HepG2 (cell line): ENCODE measurements at regions not wholly inside any gene's neighbourhood (a gene's known extent, or its start where the extent isn't known, plus 50 kb on each side); places are given as distances from the start of the nearest gene placed in this dataset.

Experiments
- ATAC-seq: fragments of 200-7000 bp; cut with Tn5 transposase; 3 replicates; pipeline ENCODE4 v1.9.1; 2020; ENCODE audit warnings: mild to moderate bottlenecking, moderate library complexity
- BruUV-seq: library from RNA; stranded (reverse); fragments of 400-500 nt; replicated peaks from 2 replicates; lab custom pipeline; 2021; lab: Mats Ljungman, UMichigan
- CTCF ChIA-PET: fragments of 300-600 bp; formaldehyde crosslinking; extraction: SDS; loops from one replicate; lab custom pipeline; 2021; ENCODE audit warnings: low total read pairs, inconsistent platforms, low intra/inter-chr PET ratio; lab: Yijun Ruan, JAX
- POLR2A ChIA-PET: fragments of 350-600 bp; sonication (Branson Sonifier 250); formaldehyde crosslinking; loops from one replicate; lab custom pipeline; 2020; ENCODE audit warnings: antibody characterized with exemption, inconsistent platforms; lab: Yijun Ruan, JAX
- DNase-seq: peaks from one replicate; pipeline ENCODE4 v3.0.0-alpha.2; 2015; ENCODE audit warnings: low spot score
- FAIRE-seq: peaks from 3 replicates; lab custom pipeline; 2011; peaks lifted over from hg19 to GRCh38; lab: Jason Lieb, UNC
- H2AFZ ChIP-seq: one replicate; pipeline ENCODE4 v1.6.1; 2011; ENCODE audit warnings: low read length, inconsistent platforms
- H3K27ac ChIP-seq: fragments of 300-600 bp; 3 replicates; pipeline ENCODE4 v1.8.0; 2011; ENCODE audit warnings: mixed run types, mild to moderate bottlenecking, mixed read lengths, low read length, inconsistent platforms; ENCODE audit not compliant: insufficient read depth; ENCODE audit errors: extremely low read length
- H3K27me3 ChIP-seq, 2 experiments: fragments of 200-600 bp in 1 of 2; 2 replicates in 1 of 2; 3 replicates in 1 of 2; pipeline versions ENCODE4 v1.6.0 to v1.8.0; 2011; ENCODE audit warnings: low read length in 2 of 2, mild to moderate bottlenecking in 2 of 2, moderate library complexity in 2 of 2, inconsistent platforms in 1 of 2; ENCODE audit not compliant: insufficient read depth in 2 of 2, control insufficient read depth in 1 of 2
- H3K36me3 ChIP-seq, 2 experiments: fragments of 200-600 bp in 1 of 2; replicated peaks in 1 of 2; 2 replicates in 1 of 2; 3 replicates in 1 of 2; pipeline versions ENCODE4 v1.5.1 to v1.8.0; 2011; ENCODE audit warnings: low read length in 2 of 2, inconsistent platforms in 1 of 2; ENCODE audit not compliant: insufficient read depth in 2 of 2, control insufficient read depth in 1 of 2
- H3K4me1 ChIP-seq: 2 replicates; pipeline ENCODE4 v1.5.1; 2012; ENCODE audit warnings: low read length, inconsistent platforms; ENCODE audit not compliant: insufficient read depth
- H3K4me2 ChIP-seq: 2 replicates; pipeline ENCODE4 v1.6.0; 2011; ENCODE audit warnings: low read depth, low read length, inconsistent platforms
- H3K4me3 ChIP-seq, 3 experiments: fragments of 200-600 bp in 1 of 3; sonication (generic), shearing (Covaris generic) in 1 of 3; replicated peaks in 1 of 3; 2 replicates each; pipeline ENCODE4 v1.5.1; 2011 to 2016; ENCODE audit warnings: low read length in 3 of 3, inconsistent platforms in 2 of 3, low read depth in 2 of 3, mild to moderate bottlenecking in 2 of 3, control low read depth in 1 of 3, mixed read lengths in 1 of 3; ENCODE audit not compliant: insufficient read depth in 1 of 3
- H3K79me2 ChIP-seq: one replicate; pipeline ENCODE4 v1.6.1; 2011; ENCODE audit warnings: low read length, inconsistent platforms; ENCODE audit not compliant: insufficient read depth
- H3K9ac ChIP-seq: 2 replicates; pipeline ENCODE4 v1.6.0; 2011; ENCODE audit warnings: mild to moderate bottlenecking, low read depth, low read length, inconsistent platforms; ENCODE audit not compliant: insufficient read depth
- H3K9me3 ChIP-seq: 2 replicates; pipeline ENCODE4 v1.5.1; 2012; ENCODE audit warnings: mild to moderate bottlenecking, low read length
- H4K20me1 ChIP-seq: 2 replicates; pipeline ENCODE4 v1.6.0; 2011; ENCODE audit warnings: inconsistent platforms, mild to moderate bottlenecking, low read length, moderate library complexity; ENCODE audit not compliant: insufficient read depth
- AKAP8 ChIP-seq: sonication (generic); formaldehyde crosslinking; IDR thresholded peaks from 2 replicates; pipeline ENCODE4 v1.5.1; 2020; ENCODE audit warnings: mild to moderate bottlenecking, missing genetic modification reagents
- JARID2 ChIP-seq: sonication (generic); formaldehyde crosslinking; IDR thresholded peaks from 2 replicates; pipeline ENCODE4 v1.8.1; 2023; ENCODE audit warnings: missing genetic modification reagents, inconsistent platforms; ENCODE audit not compliant: insufficient replicate concordance
- LCORL ChIP-seq, 2 experiments: fragments of 450-650 bp in 1 of 2; sonication (generic) in 1 of 2; formaldehyde crosslinking in 1 of 2; IDR thresholded peaks; 2 replicates each; pipeline versions ENCODE4 v1.5.0 to v1.6.1; 2017 to 2020; ENCODE audit warnings: antibody characterized with exemption in 1 of 2, missing genetic modification reagents in 1 of 2
- NKX3-1 ChIP-seq: sonication (generic); formaldehyde crosslinking; IDR thresholded peaks from 2 replicates; pipeline ENCODE4 v1.5.0; 2020; ENCODE audit warnings: missing genetic modification reagents
- PITX1 ChIP-seq: sonication (generic); formaldehyde crosslinking; IDR thresholded peaks from 2 replicates; pipeline ENCODE4 v1.5.1; 2020; ENCODE audit warnings: mild to moderate bottlenecking, missing genetic modification reagents
- SETDB1 ChIP-seq: sonication (generic); formaldehyde crosslinking; IDR thresholded peaks from 2 replicates; pipeline ENCODE4 v1.5.1; 2020; ENCODE audit warnings: missing genetic modification reagents, mild to moderate bottlenecking, borderline replicate concordance
- SIN3A ChIP-seq: IDR thresholded peaks from 2 replicates; pipeline ENCODE4 v1.6.1; 2011; ENCODE audit warnings: low read depth, mild to moderate bottlenecking, control low read depth, low read length, borderline replicate concordance
- ZBTB3 ChIP-seq: sonication (generic); formaldehyde crosslinking; IDR thresholded peaks from 2 replicates; pipeline ENCODE4 v1.4.0; 2020; ENCODE audit warnings: low read depth, mild to moderate bottlenecking, moderate library complexity, missing genetic modification reagents, borderline replicate concordance
- ZNF614 ChIP-seq: IDR thresholded peaks from 2 replicates; pipeline ENCODE4 v1.6.1; 2018; ENCODE audit warnings: missing biosample characterization, missing genetic modification reagents, inconsistent platforms, borderline replicate concordance
- ZNF687 ChIP-seq: sonication (generic); formaldehyde crosslinking; IDR thresholded peaks from 2 replicates; pipeline ENCODE4 v1.5.1; 2020; ENCODE audit warnings: mild to moderate bottlenecking, missing genetic modification reagents, moderate library complexity
- ZNF713 ChIP-seq: sonication (generic); formaldehyde crosslinking; IDR thresholded peaks from 2 replicates; pipeline ENCODE4 v1.4.0; 2020; ENCODE audit warnings: mild to moderate bottlenecking, missing genetic modification reagents
- ZNF737 ChIP-seq: sonication (generic); formaldehyde crosslinking; IDR thresholded peaks from 2 replicates; pipeline ENCODE4 v1.5.0; 2020; ENCODE audit warnings: missing genetic modification reagents, mild to moderate bottlenecking, borderline replicate concordance
- ZNF850 ChIP-seq: sonication (generic); formaldehyde crosslinking; conservative IDR thresholded peaks from 2 replicates; pipeline ENCODE4 v1.9.0; 2021; ENCODE audit warnings: mild to moderate bottlenecking, missing genetic modification reagents
- WGBS: methylation state at CpG from one replicate; pipeline ENCODE4 v1.1.6; 2017; ENCODE audit warnings: low lambda C conversion rate; 5-methylcytosine and 5-hydroxymethylcytosine counted together
- in situ Hi-C: cut with HindIII; loops from 2 replicates; pipeline ENCODE4 v1.10.0; 2017; ENCODE audit warnings: low pct_unique_long_range_greater_than_20kb; ENCODE audit not compliant: extremely low pct_ligation_motif_present
- intact Hi-C: fragments of 100-400 bp; cut with micrococcal nuclease; formaldehyde crosslinking; loops from one replicate; pipeline ENCODE4 v1.10.0; 2022; ENCODE audit not compliant: unreplicated experiment

GRCh38 chr7:69476416-69476815 is 121.9 kb upstream of the AUTS2 start:
- H3K27ac ChIP-seq, result no peak overlapping the region
- no peak overlapping the region for H3K4me3 ChIP-seq
- no peak for TF ChIP-seq SETDB1 (CRISPR knock-in tag)
- no peak for TF ChIP-seq NKX3-1 (CRISPR knock-in tag)
- no peak for TF ChIP-seq ZNF687 (CRISPR knock-in tag)
- TF ChIP-seq LCORL (IDR thresholded peaks at IDR 0.05), result no peak
- TF ChIP-seq LCORL (CRISPR knock-in tag; IDR thresholded peaks at IDR 0.05), result no peak
- no peak for TF ChIP-seq ZNF850
- TF ChIP-seq AKAP8 (CRISPR knock-in tag), result no peak
- no peak for TF ChIP-seq ZBTB3
- TF ChIP-seq ZNF713 (CRISPR knock-in tag), result no peak
- TF ChIP-seq SIN3A, result no peak
- TF ChIP-seq PITX1, result no peak
- no peak for TF ChIP-seq JARID2 (CRISPR knock-in tag)
- no peak for TF ChIP-seq ZNF614
- TF ChIP-seq ZNF737, result no peak
- H3K27me3 ChIP-seq, result no peaks in the 10 kb centered on the region
- no peak overlapping the region for H3K4me2 ChIP-seq
- intact Hi-C loops, result no loop called here
- in situ Hi-C loops, result no loop called here
- ChIA-PET POLR2A (no interaction called here), CTCF (no interaction called here)
- H3K4me1 ChIP-seq, result no peaks in the 10 kb centered on the region
- 38% methylated on average over 5 of the region's 5 CpGs for WGBS
- H4K20me1 ChIP-seq, result no peaks in the 10 kb centered on the region
- DNase-seq (no peak), FAIRE-seq (no peak), ATAC-seq (no peak)
- H3K36me3 ChIP-seq, result no peaks in the 10 kb centered on the region
- no peaks in the 10 kb centered on the region for H3K79me2 ChIP-seq
- no peak overlapping the region for H2AFZ ChIP-seq
- no TSS peak for BruUV-seq
- no peaks in the 10 kb centered on the region for H3K9me3 ChIP-seq
- no peak overlapping the region for H3K9ac ChIP-seq
